ENCODE measurements at regions not wholly inside any gene's neighbourhood (a gene's known extent, or its start where the extent isn't known, plus 50 kb on each side); places are given as distances from the start of the nearest gene placed in this dataset.

DNA sequence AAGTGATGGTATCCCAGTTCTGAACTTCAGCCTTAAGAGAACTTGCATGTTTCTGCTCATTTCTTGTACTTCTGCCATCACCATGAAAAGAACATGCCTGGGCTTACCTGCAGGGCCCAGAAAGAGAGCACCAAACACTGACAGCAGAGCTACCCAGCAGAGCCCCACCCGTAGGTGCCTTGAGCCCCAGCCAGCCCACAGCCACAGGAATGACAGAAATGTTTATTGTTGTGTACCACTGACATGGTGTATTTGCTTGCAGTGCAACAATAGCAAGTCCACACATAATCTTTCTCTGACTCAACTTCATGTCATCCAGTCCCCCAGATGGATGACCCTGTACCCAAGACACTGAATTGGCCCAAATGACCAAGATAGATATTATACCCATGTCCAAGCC, 195.2 kb downstream of the TSHZ3 start:
- no peak for DNase-seq

DNA sequence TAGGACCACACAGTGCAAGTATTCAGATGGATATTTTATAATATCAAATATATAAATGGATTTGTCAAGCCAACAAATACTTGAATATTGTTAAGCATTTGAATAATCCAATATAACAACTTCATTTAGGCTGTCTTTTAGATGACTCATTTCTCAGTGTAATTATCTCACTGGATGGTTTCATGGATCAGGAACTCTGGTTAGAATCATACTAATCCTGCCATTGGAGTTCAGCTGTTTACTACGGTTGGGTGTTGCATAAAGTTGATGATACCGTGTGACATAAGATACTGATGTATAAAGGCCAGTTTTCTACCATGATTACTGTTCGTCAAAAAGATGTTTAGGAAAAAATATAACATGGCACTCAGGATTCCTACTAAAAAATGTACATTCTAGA, 196.3 kb downstream of the TSHZ3 start:
- no peak for DNase-seq

DNA sequence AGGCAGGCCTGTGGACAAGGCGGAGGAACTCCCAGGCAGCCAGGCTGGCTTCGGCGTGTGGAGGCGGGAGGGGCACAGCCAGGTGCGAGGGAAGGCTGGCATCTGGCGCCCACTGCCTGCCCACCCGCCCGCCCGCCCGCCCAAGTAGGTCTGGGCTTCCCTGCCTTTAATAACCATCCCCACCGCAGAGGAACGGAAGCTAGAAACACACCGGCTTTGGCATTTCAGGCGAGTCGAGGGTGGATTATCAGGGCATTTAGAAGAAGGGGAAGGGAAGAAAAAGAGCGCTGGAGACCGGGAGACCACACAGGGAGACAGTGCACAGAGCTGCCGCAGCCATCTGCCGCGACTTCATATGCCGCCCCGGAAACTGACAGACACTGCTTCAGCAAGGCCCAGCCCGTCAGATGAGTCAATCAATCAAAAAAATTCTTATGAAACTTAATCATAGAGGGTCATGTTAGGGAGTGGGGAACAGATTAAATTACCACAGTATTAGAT, 199.7 kb downstream of the TSHZ3 start:
- DNase-seq = no peak

DNA sequence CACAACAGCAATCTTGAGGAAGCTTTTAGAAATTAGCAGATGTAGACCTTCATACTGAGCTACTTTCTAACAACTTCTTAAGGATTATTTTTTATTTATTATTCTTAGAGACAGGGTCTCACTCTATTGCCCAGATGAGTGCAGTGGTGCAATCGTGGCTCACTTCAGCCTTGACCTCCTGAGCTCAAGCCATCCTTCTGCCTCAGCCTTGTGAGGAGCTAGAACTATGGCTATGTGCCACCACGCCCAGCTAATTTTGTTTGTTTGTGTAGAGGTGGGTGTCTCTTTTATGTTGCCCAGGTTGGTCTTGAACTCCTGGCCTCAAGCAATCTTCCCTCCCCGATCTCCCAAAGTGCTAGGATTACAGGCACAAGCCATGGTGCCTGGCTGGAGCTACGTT, 200.6 kb downstream of the TSHZ3 start:
- no peak for DNase-seq

- DNase-seq = no peak
These were observed 202.0 kb downstream of the TSHZ3 start for GRCh38 chr19:31147234-31147633.

GRCh38 chr19:31146546-31147183, 202.6 kb downstream of the TSHZ3 start:
- DNase-seq = no peak

DNA sequence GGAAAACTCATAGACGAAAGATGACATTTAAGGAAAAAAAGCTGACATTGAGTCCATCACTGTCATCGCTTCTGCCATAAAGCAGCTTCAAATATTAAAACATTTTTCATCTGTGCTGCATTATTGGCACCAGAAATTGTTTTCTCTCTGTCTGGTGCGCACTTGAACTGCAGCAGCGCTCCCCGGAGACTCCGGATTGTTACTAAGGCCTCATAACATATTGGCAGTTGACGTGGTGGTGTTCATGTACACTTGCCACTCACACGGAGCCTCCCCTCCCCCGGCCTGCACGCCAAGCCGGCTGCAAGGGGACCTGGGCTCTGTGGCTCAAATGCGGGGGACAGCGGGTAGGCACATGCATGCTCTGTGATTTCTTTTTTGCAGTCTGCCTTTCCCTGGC, 203.2 kb downstream of the TSHZ3 start:
- DNase-seq = no peak

GRCh38 chr19:31145007-31145406, 204.2 kb downstream of the TSHZ3 start:
- no peak for DNase-seq

GRCh38 chr19:31144075-31144870, 205.0 kb downstream of the TSHZ3 start:
- no peak for DNase-seq

- no peak for DNase-seq
These were observed 207.9 kb downstream of the TSHZ3 start for GRCh38 chr19:31141301-31141700.

DNA sequence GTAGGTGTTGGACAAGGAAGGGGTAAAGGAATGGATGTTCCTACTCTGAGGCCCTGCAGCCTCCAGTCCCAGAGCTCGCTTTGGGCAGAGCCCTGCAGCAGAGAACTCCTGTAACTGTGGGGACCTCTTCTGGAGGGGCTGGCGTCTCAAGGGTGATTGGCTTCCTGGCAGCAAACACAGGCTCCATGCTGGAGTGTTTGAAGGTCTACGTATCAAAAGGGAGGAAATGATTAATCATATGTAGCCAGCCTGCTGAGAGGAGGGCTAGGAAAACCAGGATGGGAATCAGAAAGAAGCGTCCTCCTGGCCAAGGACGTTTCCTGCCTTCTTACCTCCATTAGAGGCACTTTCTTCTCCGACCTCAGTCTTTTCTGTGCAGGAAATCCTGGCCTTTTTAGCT, 208.5 kb downstream of the TSHZ3 start:
- no peak for DNase-seq

GRCh38 chr19:31139871-31140505, 209.2 kb downstream of the TSHZ3 start:
- DNase-seq = no peak

DNA sequence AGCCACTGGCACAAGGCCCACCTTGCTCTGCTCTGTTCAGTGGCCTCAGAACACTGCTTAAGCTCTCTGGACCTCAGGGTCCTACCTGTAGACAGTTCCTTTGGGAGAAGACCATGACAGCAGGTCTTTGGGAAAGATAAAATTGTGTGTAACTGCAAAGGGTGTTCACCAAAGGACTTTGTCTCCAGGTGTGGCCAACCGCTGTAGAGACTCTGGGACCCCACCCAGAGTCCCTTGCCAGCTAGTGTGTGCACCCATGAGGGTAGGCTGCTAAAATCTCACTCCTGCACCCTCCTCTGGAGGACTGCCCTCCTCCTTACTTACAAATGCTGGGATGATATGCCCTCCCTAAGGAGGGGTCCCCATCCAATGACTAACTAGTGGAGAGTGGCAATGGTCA, 211.2 kb downstream of the TSHZ3 start:
- no peak for DNase-seq

DNA sequence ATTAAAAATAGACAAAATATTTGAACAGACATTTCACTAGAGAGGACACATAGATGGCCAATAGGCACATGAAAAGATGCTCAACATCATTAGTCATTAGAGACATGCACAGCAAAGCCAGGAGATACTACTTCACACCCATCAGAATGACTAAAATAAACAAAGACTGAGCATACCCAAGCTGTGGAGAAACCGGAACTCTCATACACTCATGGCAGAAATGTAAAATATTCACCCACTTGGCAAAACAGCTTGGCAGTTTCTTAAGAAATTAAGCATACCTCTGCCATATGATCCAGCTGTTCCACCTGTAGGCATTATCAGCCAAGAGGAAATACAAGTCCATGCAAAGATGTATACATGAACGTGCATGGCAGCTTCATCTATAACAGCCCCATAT, 213.4 kb downstream of the TSHZ3 start:
- DNase-seq = no peak

GRCh38 chr19:31132753-31133110, 216.5 kb downstream of the TSHZ3 start:
- DNase-seq = no peak

DNA sequence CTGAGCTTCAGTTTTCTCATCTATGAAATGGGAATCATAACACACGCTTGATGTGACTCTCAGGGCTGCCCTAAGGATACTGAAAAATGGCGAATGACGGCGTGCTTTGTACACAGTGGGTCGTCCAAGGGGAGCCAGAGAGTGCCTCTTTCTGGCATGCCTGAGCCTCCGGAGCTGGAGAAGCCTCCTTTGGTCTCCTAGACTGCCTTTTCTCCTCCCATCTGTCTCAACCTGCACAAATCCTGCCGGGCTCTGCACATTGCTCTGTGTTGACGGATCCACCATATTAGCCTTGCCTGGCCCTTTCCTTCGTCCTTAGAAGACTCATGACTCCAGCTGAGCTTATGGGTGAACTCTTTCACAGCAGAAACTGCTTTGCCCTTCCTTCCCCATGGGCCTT, 220.9 kb downstream of the TSHZ3 start:
- DNase-seq = no peak

GRCh38 chr19:31127134-31127967, 221.9 kb downstream of the TSHZ3 start:
- no peak for DNase-seq

GRCh38 chr19:31126236-31126635, 223.0 kb downstream of the TSHZ3 start:
- no peak for DNase-seq

GRCh38 chr19:31125071-31125470, 224.2 kb downstream of the TSHZ3 start:
- DNase-seq = no peak

GRCh38 chr19:31121501-31121900, 227.7 kb downstream of the TSHZ3 start:
- DNase-seq = no peak

- DNase-seq = no peak
These were observed 228.3 kb downstream of the TSHZ3 start for GRCh38 chr19:31120952-31121351.

DNA sequence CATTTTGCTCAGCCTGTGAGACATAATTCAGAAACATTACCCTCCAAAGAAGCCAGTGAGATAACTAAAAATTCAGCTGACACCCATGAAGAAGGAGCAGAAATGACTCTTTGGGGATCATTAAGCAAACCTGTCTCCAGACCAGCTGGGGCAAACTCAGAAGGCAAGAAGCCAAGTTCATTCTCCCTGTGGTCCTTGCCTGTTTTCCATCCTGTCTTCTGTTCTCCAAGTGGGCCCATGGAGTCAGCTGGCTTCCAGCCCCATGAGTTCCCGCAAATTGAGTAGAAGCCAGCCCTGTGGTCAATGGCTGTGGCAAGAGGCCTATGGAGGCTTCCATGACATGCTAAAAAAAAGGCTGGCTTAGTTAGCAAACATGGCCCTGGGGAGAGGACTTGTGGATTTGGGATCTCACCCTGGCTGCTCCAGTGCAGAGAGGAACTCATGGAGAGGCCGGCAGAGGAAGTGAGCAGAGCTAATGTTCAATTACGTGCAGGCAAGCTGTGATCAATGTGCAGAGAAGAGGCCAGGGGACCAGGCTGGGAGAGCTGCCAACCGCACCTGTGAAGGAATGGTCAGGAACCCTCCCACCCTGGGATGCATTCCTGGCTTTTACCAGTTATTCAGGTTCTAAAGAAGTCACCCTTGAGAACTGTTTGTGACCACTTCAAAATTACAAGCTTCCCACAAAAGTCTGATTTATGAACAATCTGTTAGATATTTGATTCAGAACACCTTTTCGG, 229.1 kb downstream of the TSHZ3 start:
- DNase-seq = no peak

DNA sequence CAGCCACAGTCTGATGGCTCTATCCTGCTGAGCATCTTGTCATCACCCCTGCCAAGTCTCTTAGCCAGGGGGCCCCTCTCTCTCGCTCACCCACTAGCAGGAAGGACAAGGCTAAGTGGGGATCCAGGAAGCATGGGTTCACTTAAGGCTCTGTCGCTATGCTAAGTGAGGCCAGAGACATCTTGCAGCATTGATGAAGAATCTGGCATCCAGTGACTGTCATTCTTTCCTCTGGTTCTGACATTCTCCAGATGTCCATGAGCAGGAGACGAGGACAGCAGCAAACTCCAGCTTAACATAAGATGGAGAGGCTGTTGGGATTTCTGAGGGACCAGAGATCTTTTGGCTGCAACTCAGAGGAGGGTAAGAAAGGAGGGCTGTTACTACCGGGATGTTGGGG, 230.2 kb downstream of the TSHZ3 start:
- no peak for DNase-seq

All from COR-L47 (cell line).